Naive thymus-derived CD4-positive, alpha-beta T cell (primary cell): ENCODE measurements at regions not wholly inside any gene's neighbourhood (a gene's known extent, or its start where the extent isn't known, plus 50 kb on each side); places are given as distances from the start of the nearest gene placed in this dataset.

Experiments
- ATAC-seq: fragments of 150-1000 bp; cut with Tn5 transposase; 2 replicates; pipeline ENCODE4 v1.10.0; 2021; ENCODE audit warnings: mild to moderate bottlenecking, moderate library complexity
- CTCF ChIA-PET: fragments of 350-600 bp; sonication (Branson Sonifier 250); formaldehyde crosslinking; loops from one replicate; lab custom pipeline; 2021; ENCODE audit warnings: antibody characterized with exemption; lab: Charles Lee
- POLR2A ChIA-PET: fragments of 350-600 bp; sonication (Branson Sonifier 250); formaldehyde crosslinking; loops from one replicate; lab custom pipeline; 2021; ENCODE audit warnings: antibody characterized with exemption, inconsistent platforms; lab: Charles Lee
- DNase-seq, 9 donors: peaks; one replicate each; pipeline versions ENCODE4 v3.0.0 to v3.0.0-alpha.2; 2020 to 2022; ENCODE audit warnings: mixed read lengths in 1 of 9
- H3K27ac ChIP-seq: one replicate; pipeline ENCODE4 v1.7.0; 2013; ENCODE audit warnings: mild to moderate bottlenecking, low read depth, low read length, moderate library complexity
- H3K27me3 ChIP-seq, 2 donors: one replicate each; pipeline ENCODE4 v1.7.0; 2013; ENCODE audit warnings: low read length in 2 of 2, mild to moderate bottlenecking in 2 of 2, moderate library complexity in 2 of 2; ENCODE audit not compliant: control insufficient read depth in 2 of 2, insufficient read depth in 2 of 2
- H3K36me3 ChIP-seq, 3 experiments: 1 replicate in 2 of 3; 2 replicates in 1 of 3; pipeline ENCODE4 v1.7.0; 2013; ENCODE audit warnings: low read length in 3 of 3, mild to moderate bottlenecking in 3 of 3, moderate library complexity in 1 of 3; ENCODE audit not compliant: insufficient read depth in 3 of 3, control insufficient read depth in 2 of 3
- H3K4me1 ChIP-seq, 2 donors: one replicate each; pipeline ENCODE4 v1.7.0; 2013; ENCODE audit warnings: low read length in 2 of 2, mild to moderate bottlenecking in 2 of 2, moderate library complexity in 1 of 2; ENCODE audit not compliant: control insufficient read depth in 2 of 2, insufficient read depth in 2 of 2
- H3K4me3 ChIP-seq: 2 replicates; pipeline ENCODE4 v1.7.0; 2013; ENCODE audit warnings: mild to moderate bottlenecking, low read length
- H3K9me3 ChIP-seq, 3 experiments: 1 replicate in 2 of 3; 2 replicates in 1 of 3; pipeline ENCODE4 v1.7.0; 2013; ENCODE audit warnings: low read length in 3 of 3; ENCODE audit not compliant: control insufficient read depth in 2 of 3
- H3K27ac Mint-ChIP-seq, 9 donors: one replicate each; pipeline ENCODE4 v1.8.0; 2020 to 2022; ENCODE audit warnings: mixed read lengths in 9 of 9, mild to moderate bottlenecking in 8 of 9, moderate library complexity in 5 of 9, inconsistent platforms in 2 of 9
- H3K27me3 Mint-ChIP-seq, 5 donors: one replicate each; pipeline ENCODE4 v1.8.0; 2021 to 2022; ENCODE audit warnings: mixed read lengths in 5 of 5, mild to moderate bottlenecking in 1 of 5
- H3K36me3 Mint-ChIP-seq, 5 donors: one replicate each; pipeline ENCODE4 v1.8.0; 2020 to 2022; ENCODE audit warnings: mixed read lengths in 5 of 5, mild to moderate bottlenecking in 3 of 5, inconsistent platforms in 1 of 5
- H3K4me1 Mint-ChIP-seq, 7 donors: one replicate each; pipeline ENCODE4 v1.8.0; 2020 to 2022; ENCODE audit warnings: mixed read lengths in 7 of 7, mild to moderate bottlenecking in 3 of 7, inconsistent platforms in 1 of 7
- H3K4me3 Mint-ChIP-seq, 10 donors: one replicate each; pipeline ENCODE4 v1.8.0; 2020 to 2022; ENCODE audit warnings: mild to moderate bottlenecking in 10 of 10, mixed read lengths in 10 of 10, moderate library complexity in 6 of 10, inconsistent platforms in 2 of 10
- H3K9me3 Mint-ChIP-seq, 11 donors: one replicate each; pipeline ENCODE4 v1.8.0; 2020 to 2022; ENCODE audit warnings: mixed read lengths in 11 of 11, mild to moderate bottlenecking in 4 of 11, inconsistent platforms in 1 of 11, moderate library complexity in 1 of 11
- intact Hi-C, 2 donors: fragments of 100-400 bp; cut with micrococcal nuclease; formaldehyde crosslinking; loops; one replicate each; pipeline ENCODE4 v1.15.1; 2023

GRCh38 chr12:24143928-24144327 lies 194.5 kb upstream of the SOX5 start:
- H3K36me3 ChIP-seq, result no peaks in the 10 kb centered on the region
- ATAC-seq (no peak), DNase-seq (no peak)
- H3K27me3 Mint-ChIP-seq, result no peaks in the 10 kb centered on the region
- H3K9me3 Mint-ChIP-seq, result peaks cover 0 to 12% (median 2%) of the 10 kb centered on the region in 11 donors
- POLR2A ChIA-PET, result no interaction called here
- CTCF ChIA-PET, result no interaction called here
- H3K4me3 Mint-ChIP-seq, result no peak overlapping the region
- no peaks in the 10 kb centered on the region for H3K9me3 ChIP-seq
- no peak overlapping the region for H3K4me3 ChIP-seq
- no peaks in the 10 kb centered on the region for H3K36me3 Mint-ChIP-seq
- H3K27ac ChIP-seq, result no peak overlapping the region
- intact Hi-C loops, result no loop called here
- H3K27me3 ChIP-seq, result no peaks in the 10 kb centered on the region
- H3K4me1 ChIP-seq, result no peaks in the 10 kb centered on the region
- no peaks in the 10 kb centered on the region for H3K4me1 Mint-ChIP-seq
- H3K27ac Mint-ChIP-seq, result no peak overlapping the region

GRCh38 chr12:24139035-24139434 lies 189.6 kb upstream of the SOX5 start:
- intact Hi-C loops, result no loop called here
- H3K9me3 Mint-ChIP-seq, result peaks cover 0 to 15% (median 2%) of the 10 kb centered on the region in 11 donors
- H3K27me3 ChIP-seq, result no peaks in the 10 kb centered on the region
- no peaks in the 10 kb centered on the region for H3K4me1 Mint-ChIP-seq
- POLR2A ChIA-PET, result no interaction called here
- H3K4me1 ChIP-seq, result no peaks in the 10 kb centered on the region
- DNase-seq (no peak), ATAC-seq (no peak)
- no peak overlapping the region for H3K4me3 Mint-ChIP-seq
- H3K27me3 Mint-ChIP-seq, result peaks cover 0 to 4% (median 0%) of the 10 kb centered on the region in 5 donors
- no peaks in the 10 kb centered on the region for H3K36me3 ChIP-seq
- H3K27ac Mint-ChIP-seq, result no peak overlapping the region
- H3K27ac ChIP-seq, result no peak overlapping the region
- H3K4me3 ChIP-seq, result no peak overlapping the region
- CTCF ChIA-PET, result no interaction called here
- no peaks in the 10 kb centered on the region for H3K9me3 ChIP-seq
- H3K36me3 Mint-ChIP-seq, result no peaks in the 10 kb centered on the region

- Histone ChIP-seq H3K4me1 (no peaks in the 10 kb centered on the region), H3K36me3 (no peaks in the 10 kb centered on the region), H3K4me3 (no peak overlapping the region), H3K27ac (no peak overlapping the region), H3K9me3 (no peaks in the 10 kb centered on the region), H3K27me3 (no peaks in the 10 kb centered on the region)
- DNase-seq (no peak), ATAC-seq (no peak)
- H3K4me3 Mint-ChIP-seq, result no peak overlapping the region
- POLR2A ChIA-PET, result no interaction called here
- intact Hi-C loops, result no loop called here
- H3K4me1 Mint-ChIP-seq, result no peaks in the 10 kb centered on the region
- peaks cover 0 to 5% (median 0%) of the 10 kb centered on the region in 11 donors for H3K9me3 Mint-ChIP-seq
- H3K36me3 Mint-ChIP-seq, result no peaks in the 10 kb centered on the region
- CTCF ChIA-PET, result no interaction called here
- peaks cover 0 to 4% (median 0%) of the 10 kb centered on the region in 5 donors for H3K27me3 Mint-ChIP-seq
- H3K27ac Mint-ChIP-seq, result no peak overlapping the region
Observed at GRCh38 chr12:24138041-24138440, 188.6 kb upstream of the SOX5 start.

- H3K4me1 Mint-ChIP-seq, result no peaks in the 10 kb centered on the region
- ChIA-PET POLR2A (no interaction called here), CTCF (no interaction called here)
- H3K27me3 Mint-ChIP-seq, result peaks cover 0 to 4% (median 0%) of the 10 kb centered on the region in 5 donors
- Histone ChIP-seq H3K27me3 (no peaks in the 10 kb centered on the region), H3K27ac (no peak overlapping the region), H3K4me1 (no peaks in the 10 kb centered on the region), H3K36me3 (no peaks in the 10 kb centered on the region), H3K9me3 (no peaks in the 10 kb centered on the region), H3K4me3 (no peak overlapping the region)
- no peaks in the 10 kb centered on the region for H3K36me3 Mint-ChIP-seq
- H3K9me3 Mint-ChIP-seq, result peaks cover 0 to 4% (median 0%) of the 10 kb centered on the region in 11 donors
- DNase-seq, result no peak
- no peak overlapping the region for H3K4me3 Mint-ChIP-seq
- H3K27ac Mint-ChIP-seq, result no peak overlapping the region
- no peak for ATAC-seq
- intact Hi-C loops, result no loop called here
Observed at GRCh38 chr12:24135158-24135850, 185.8 kb upstream of the SOX5 start.

- H3K27me3 ChIP-seq, result no peaks in the 10 kb centered on the region
- Mint-ChIP-seq H3K4me3 (no peak overlapping the region), H3K36me3 (no peaks in the 10 kb centered on the region), H3K27ac (no peak overlapping the region), H3K9me3 (peaks cover 0 to 4% (median 0%) of the 10 kb centered on the region in 11 donors), H3K27me3 (peaks cover 0 to 4% (median 0%) of the 10 kb centered on the region in 5 donors), H3K4me1 (no peaks in the 10 kb centered on the region)
- CTCF ChIA-PET, result no interaction called here
- ATAC-seq (no peak), DNase-seq (no peak)
- no peaks in the 10 kb centered on the region for H3K9me3 ChIP-seq
- H3K4me1 ChIP-seq, result no peaks in the 10 kb centered on the region
- intact Hi-C loops, result no loop called here
- POLR2A ChIA-PET, result no interaction called here
- no peak overlapping the region for H3K27ac ChIP-seq
- no peak overlapping the region for H3K4me3 ChIP-seq
- no peaks in the 10 kb centered on the region for H3K36me3 ChIP-seq
Observed at GRCh38 chr12:24134092-24134491, 184.6 kb upstream of the SOX5 start.

- H3K27ac ChIP-seq, result no peak overlapping the region
- intact Hi-C loops, result no loop called here
- DNase-seq, result no peak
- no peaks in the 10 kb centered on the region for H3K9me3 ChIP-seq
- ATAC-seq, result no peak
- no peak overlapping the region for H3K4me3 Mint-ChIP-seq
- peaks cover 0 to 4% (median 0%) of the 10 kb centered on the region in 11 donors for H3K9me3 Mint-ChIP-seq
- H3K4me3 ChIP-seq, result no peak overlapping the region
- H3K36me3 ChIP-seq, result no peaks in the 10 kb centered on the region
- no peak overlapping the region for H3K27ac Mint-ChIP-seq
- ChIA-PET CTCF (no interaction called here), POLR2A (no interaction called here)
- no peaks in the 10 kb centered on the region for H3K4me1 ChIP-seq
- H3K27me3 ChIP-seq, result no peaks in the 10 kb centered on the region
- no peaks in the 10 kb centered on the region for H3K36me3 Mint-ChIP-seq
- H3K27me3 Mint-ChIP-seq, result peaks cover 0 to 4% (median 0%) of the 10 kb centered on the region in 5 donors
- H3K4me1 Mint-ChIP-seq, result no peaks in the 10 kb centered on the region
Observed at GRCh38 chr12:24133384-24133783, 183.9 kb upstream of the SOX5 start.
